ENCODE measurements at regions not wholly inside any gene's neighbourhood (a gene's known extent, or its start where the extent isn't known, plus 50 kb on each side); places are given as distances from the start of the nearest gene placed in this dataset.

DNA sequence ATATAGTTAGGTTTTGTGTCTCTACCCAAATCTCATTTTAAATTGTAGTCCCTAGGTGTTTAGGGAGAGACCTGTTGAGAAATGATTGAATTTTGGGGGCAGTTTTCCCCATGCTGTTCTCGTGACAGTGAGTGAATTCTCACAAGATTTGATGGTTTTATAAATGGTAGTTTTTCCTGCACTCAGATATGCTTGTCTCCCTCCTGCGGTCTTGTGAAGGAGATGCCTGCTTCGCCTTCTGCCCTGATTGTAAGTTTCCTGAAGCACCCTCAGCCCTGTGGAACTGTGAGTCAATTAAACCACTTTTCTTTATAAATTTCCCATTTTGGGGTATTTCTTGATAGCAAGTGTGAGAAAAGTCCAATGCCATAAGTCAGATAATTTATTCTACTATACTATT lies 1977.5 kb upstream of the PCDH20 start:
- Histone ChIP-seq H3K4me2 (ENCODE audit: control insufficient read depth, insufficient read depth) (no peak overlapping the region), H2AFZ (ENCODE audit: control insufficient read depth, low read depth, low read length) (no peak overlapping the region), H3K9me3 (replicated peaks; ENCODE audit: control insufficient read depth, insufficient read depth, low read length) (no peaks in the 10 kb centered on the region), H4K20me1 (ENCODE audit: control insufficient read depth, insufficient read depth) (no peaks in the 10 kb centered on the region), H3K9ac (ENCODE audit: control insufficient read depth, insufficient read depth, low read length) (no peak overlapping the region), H3K27me3 (replicated peaks in 1 of 2; ENCODE audit: control insufficient read depth in 2 of 2, insufficient read depth in 2 of 2, low read length in 1 of 2) (no peaks in the 10 kb centered on the region), H3K79me2 (ENCODE audit: control insufficient read depth, insufficient read depth, low read length) (no peaks in the 10 kb centered on the region), H3K4me3 (no peak overlapping the region), H3K4me1 (ENCODE audit: control insufficient read depth, insufficient read depth, low read length) (no peaks in the 10 kb centered on the region), H3K36me3 (ENCODE audit: control insufficient read depth in 2 of 2, insufficient read depth in 2 of 2, low read length in 1 of 2) (no peaks in the 10 kb centered on the region), H3K27ac (ENCODE audit: control insufficient read depth, insufficient read depth) (no peak overlapping the region)
- CTCF ChIA-PET: no interaction called here
- in situ Hi-C loops (cut with MboI): no loop called here
- BruUV-seq (replicated peaks): no TSS peak
- SMC1A ChIA-PET (ENCODE audit: uncharacterized antibody, unreplicated experiment): no interaction called here
- no peak for DNase-seq (ENCODE audit: low read depth, low spot score)
- RAD21 ChIA-PET (ENCODE audit: unreplicated experiment): no interaction called here
- intact Hi-C loops (cut with micrococcal nuclease; ENCODE audit: unreplicated experiment): no loop called here
- TF ChIP-seq, protein P1, sequence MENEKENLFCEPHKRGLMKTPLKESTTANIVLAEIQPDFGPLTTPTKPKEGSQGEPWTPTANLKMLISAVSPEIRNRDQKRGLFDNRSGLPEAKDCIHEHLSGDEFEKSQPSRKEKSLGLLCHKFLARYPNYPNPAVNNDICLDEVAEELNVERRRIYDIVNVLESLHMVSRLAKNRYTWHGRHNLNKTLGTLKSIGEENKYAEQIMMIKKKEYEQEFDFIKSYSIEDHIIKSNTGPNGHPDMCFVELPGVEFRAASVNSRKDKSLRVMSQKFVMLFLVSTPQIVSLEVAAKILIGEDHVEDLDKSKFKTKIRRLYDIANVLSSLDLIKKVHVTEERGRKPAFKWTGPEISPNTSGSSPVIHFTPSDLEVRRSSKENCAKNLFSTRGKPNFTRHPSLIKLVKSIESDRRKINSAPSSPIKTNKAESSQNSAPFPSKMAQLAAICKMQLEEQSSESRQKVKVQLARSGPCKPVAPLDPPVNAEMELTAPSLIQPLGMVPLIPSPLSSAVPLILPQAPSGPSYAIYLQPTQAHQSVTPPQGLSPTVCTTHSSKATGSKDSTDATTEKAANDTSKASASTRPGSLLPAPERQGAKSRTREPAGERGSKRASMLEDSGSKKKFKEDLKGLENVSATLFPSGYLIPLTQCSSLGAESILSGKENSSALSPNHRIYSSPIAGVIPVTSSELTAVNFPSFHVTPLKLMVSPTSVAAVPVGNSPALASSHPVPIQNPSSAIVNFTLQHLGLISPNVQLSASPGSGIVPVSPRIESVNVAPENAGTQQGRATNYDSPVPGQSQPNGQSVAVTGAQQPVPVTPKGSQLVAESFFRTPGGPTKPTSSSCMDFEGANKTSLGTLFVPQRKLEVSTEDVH (IDR thresholded peaks at IDR 0.05; ENCODE audit: low read depth, partially characterized antibody): no peak
- TF ChIP-seq TCF7 (IDR thresholded peaks at IDR 0.05; ENCODE audit: borderline replicate concordance): no peak
- TF ChIP-seq PBX3 (IDR thresholded peaks at IDR 0.05; ENCODE audit: insufficient replicate concordance, low read depth, low read length): no peak
- TF ChIP-seq GATAD2B (conservative IDR thresholded peaks at IDR 0.05; ENCODE audit: low read depth): no peak
- no peak for TF ChIP-seq ATF3 (IDR thresholded peaks at IDR 0.05; ENCODE audit: borderline replicate concordance, extremely low read depth, low read depth, low read length)
- no peak for TF ChIP-seq EED (IDR thresholded peaks at IDR 0.05; ENCODE audit: low read depth)
- TF ChIP-seq HCFC1 (IDR thresholded peaks at IDR 0.05; ENCODE audit: low read length): no peak
- no peak for TF ChIP-seq MTA2 (IDR thresholded peaks at IDR 0.05; ENCODE audit: low read depth)
- TF ChIP-seq, protein P2, sequence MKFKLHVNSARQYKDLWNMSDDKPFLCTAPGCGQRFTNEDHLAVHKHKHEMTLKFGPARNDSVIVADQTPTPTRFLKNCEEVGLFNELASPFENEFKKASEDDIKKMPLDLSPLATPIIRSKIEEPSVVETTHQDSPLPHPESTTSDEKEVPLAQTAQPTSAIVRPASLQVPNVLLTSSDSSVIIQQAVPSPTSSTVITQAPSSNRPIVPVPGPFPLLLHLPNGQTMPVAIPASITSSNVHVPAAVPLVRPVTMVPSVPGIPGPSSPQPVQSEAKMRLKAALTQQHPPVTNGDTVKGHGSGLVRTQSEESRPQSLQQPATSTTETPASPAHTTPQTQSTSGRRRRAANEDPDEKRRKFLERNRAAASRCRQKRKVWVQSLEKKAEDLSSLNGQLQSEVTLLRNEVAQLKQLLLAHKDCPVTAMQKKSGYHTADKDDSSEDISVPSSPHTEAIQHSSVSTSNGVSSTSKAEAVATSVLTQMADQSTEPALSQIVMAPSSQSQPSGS (IDR thresholded peaks at IDR 0.05; ENCODE audit: low read length): no peak
- no peak for TF ChIP-seq CTCF (IDR thresholded peaks at IDR 0.05 in 2 of 3, conservative IDR thresholded peaks at IDR 0.05 in 1 of 3; ENCODE audit: control insufficient read depth in 2 of 3, extremely low read depth in 1 of 3, insufficient read depth in 1 of 3, low read depth in 3 of 3, low read length in 3 of 3)
- ATAC-seq: no peak
- POLR2A ChIA-PET: no interaction called here
- WGBS (ENCODE audit: insufficient coverage, insufficient replicate concordance, low lambda C conversion rate, missing lambda C conversion rate): 19% methylated on average over 3 of the region's 3 CpGs
- no peak for FAIRE-seq
